Pancreas (tissue), 10 donors: ENCODE measurements at regions not wholly inside any gene's neighbourhood (a gene's known extent, or its start where the extent isn't known, plus 50 kb on each side); places are given as distances from the start of the nearest gene placed in this dataset.

Experiments used
- ATAC-seq, 4 donors: fragments of 200-7000 bp; cut with Tn5 transposase; one replicate each; pipeline versions ENCODE4 v1.8.0 to v1.9.1; 2020; ENCODE audit warnings: mild to moderate bottlenecking in 4 of 4, moderate library complexity in 4 of 4
- DNase-seq, 6 donors: peaks; one replicate each; pipeline ENCODE4 v3.0.0-alpha.2; 2020
- FAIRE-seq: peaks from 2 replicates; lab custom pipeline; 2012; peaks lifted over from hg19 to GRCh38; lab: Jason Lieb, UNC
- H3K27ac ChIP-seq, 4 donors: fragments of 200-600 bp; sonication (generic); 1 replicate in 3 of 4; 2 replicates in 1 of 4; pipeline versions ENCODE4 v1.5.0 to v1.8.0; 2020
- H3K27me3 ChIP-seq, 4 donors: fragments of 200-600 bp; one replicate each; pipeline ENCODE4 v1.8.0; 2021
- H3K36me3 ChIP-seq, 3 donors: fragments of 200-600 bp; sonication (generic) in 1 of 3; one replicate each; pipeline versions ENCODE4 v1.5.0 to v1.8.0; 2020 to 2021
- H3K4me1 ChIP-seq, 3 donors: fragments of 200-600 bp; one replicate each; pipeline ENCODE4 v1.8.0; 2021
- H3K4me3 ChIP-seq, 4 donors: fragments of 200-600 bp; sonication (generic) in 2 of 4; one replicate each; pipeline versions ENCODE4 v1.5.0 to v1.8.0; 2020 to 2021
- H3K9me3 ChIP-seq, 4 donors: fragments of 200-600 bp; one replicate each; pipeline ENCODE4 v1.8.0; 2021
- WGBS, 2 donors: extraction: QIAGEN DNeasy Blood & Tissue Kit; methylation state at CpG; one replicate each; pipeline ENCODE4 v1.1.7; 2013; 5-methylcytosine and 5-hydroxymethylcytosine counted together
- intact Hi-C, 3 donors: fragments of 100-400 bp; cut with DNase I; formaldehyde crosslinking; loops; one replicate each; pipeline versions ENCODE4 v1.11.1 to v1.14.2; 2022
- TF ChIP-seq, protein P1 (sequence below), 4 donors: fragments of 200-600 bp; sonication (generic) in 3 of 4; IDR thresholded peaks; one replicate each; pipeline versions ENCODE4 v1.5.0 to v1.8.0; 2021; ENCODE audit warnings: antibody characterized with exemption in 4 of 4
- donor health status: healthy with polysubstance abuse.
- donor health status: DM: no; HTN: no; CAD: no; lungs with moderate emphysema.
- donor health status: DM: no; HTN: no; CAD: no.
- donor health status: control.
- donor health status: control.
- donor health status: Bipolar disorder and iron deficiency.
- donor health status: DM: yes; HTN: yes; CAD: no.
- donor health status: DM: no; HTN: no; CAD: no.
- donor health status: DM: no; HTN: no; CAD: no.
- donor health status: DM: yes; HTN: yes; CAD: no.

DNA sequence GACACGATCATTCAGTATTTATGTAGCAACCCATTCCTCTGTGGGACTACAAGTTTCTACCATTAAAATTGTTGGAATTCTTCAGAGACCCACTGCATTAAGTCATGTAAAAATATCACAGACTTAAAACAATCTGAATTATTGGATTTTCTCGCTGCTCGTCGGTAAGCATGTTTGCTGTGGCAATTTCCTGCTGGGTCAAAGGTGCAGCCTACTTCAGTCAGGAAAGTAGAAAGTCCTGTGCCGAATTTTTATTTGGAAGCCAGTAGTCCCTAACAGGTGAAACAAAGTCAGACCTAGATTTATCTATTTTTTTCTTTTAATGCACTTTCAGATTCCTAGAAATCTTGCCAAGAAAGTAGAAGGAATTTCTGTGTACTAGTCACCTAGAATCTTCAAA is 110.4 kb upstream of the MYL2 start:
- H3K9me3 ChIP-seq = no peaks in the 10 kb centered on the region
- WGBS, 2 donors = 42 to 46% methylated on average over 5 of the region's 5 CpGs
- peaks cover 0 to 38% (median 6%) of the 10 kb centered on the region in 4 donors for H3K27me3 ChIP-seq
- ATAC-seq (no peak), FAIRE-seq (no peak), DNase-seq (no peak)
- intact Hi-C loops = no loop called here
- no peaks in the 10 kb centered on the region for H3K36me3 ChIP-seq
- no peak overlapping the region for H3K4me3 ChIP-seq
- H3K27ac ChIP-seq = no peak overlapping the region
- TF ChIP-seq, protein P1, sequence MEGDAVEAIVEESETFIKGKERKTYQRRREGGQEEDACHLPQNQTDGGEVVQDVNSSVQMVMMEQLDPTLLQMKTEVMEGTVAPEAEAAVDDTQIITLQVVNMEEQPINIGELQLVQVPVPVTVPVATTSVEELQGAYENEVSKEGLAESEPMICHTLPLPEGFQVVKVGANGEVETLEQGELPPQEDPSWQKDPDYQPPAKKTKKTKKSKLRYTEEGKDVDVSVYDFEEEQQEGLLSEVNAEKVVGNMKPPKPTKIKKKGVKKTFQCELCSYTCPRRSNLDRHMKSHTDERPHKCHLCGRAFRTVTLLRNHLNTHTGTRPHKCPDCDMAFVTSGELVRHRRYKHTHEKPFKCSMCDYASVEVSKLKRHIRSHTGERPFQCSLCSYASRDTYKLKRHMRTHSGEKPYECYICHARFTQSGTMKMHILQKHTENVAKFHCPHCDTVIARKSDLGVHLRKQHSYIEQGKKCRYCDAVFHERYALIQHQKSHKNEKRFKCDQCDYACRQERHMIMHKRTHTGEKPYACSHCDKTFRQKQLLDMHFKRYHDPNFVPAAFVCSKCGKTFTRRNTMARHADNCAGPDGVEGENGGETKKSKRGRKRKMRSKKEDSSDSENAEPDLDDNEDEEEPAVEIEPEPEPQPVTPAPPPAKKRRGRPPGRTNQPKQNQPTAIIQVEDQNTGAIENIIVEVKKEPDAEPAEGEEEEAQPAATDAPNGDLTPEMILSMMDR (IDR thresholded peaks at IDR 0.05) = no peak
- peaks cover 0 to 5% (median 0%) of the 10 kb centered on the region in 3 donors for H3K4me1 ChIP-seq

DNA sequence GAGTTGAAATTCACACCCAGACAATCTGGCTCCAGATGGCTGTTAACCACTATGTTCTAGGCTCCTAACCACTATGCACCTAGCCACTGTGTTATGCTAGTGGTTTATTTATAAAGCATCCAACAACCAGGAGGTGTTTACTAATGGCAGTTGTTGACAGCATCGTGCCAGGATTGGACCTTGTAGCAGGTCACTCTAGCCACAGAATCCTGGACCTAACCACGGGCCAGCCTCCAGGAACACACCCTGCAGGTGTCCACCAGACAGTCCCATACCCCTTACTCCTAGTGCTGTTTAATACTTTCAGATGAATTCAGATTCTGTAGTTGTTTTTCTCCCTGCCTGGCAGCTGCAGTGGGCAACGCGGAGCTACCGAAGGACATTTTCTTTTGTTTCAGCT is 109.4 kb upstream of the MYL2 start:
- intact Hi-C loops = loop anchor here in 1 of 3 donors (10.0 kb wide), 1 partner anchor 275 kb away; no protein-coding TSS in a partner anchor
- Histone ChIP-seq H3K9me3 (no peaks in the 10 kb centered on the region), H3K4me1 (peaks cover 0 to 5% (median 0%) of the 10 kb centered on the region in 3 donors), H3K27me3 (peaks cover 0 to 31% (median 4%) of the 10 kb centered on the region in 4 donors), H3K27ac (no peak overlapping the region), H3K4me3 (no peak overlapping the region), H3K36me3 (no peaks in the 10 kb centered on the region)
- FAIRE-seq (no peak), ATAC-seq (no peak), DNase-seq (no peak)
- TF ChIP-seq, protein P1 (IDR thresholded peaks at IDR 0.05) = no peak
- 45 to 54% methylated on average over 5 of the region's 5 CpGs for WGBS, 2 donors

DNA sequence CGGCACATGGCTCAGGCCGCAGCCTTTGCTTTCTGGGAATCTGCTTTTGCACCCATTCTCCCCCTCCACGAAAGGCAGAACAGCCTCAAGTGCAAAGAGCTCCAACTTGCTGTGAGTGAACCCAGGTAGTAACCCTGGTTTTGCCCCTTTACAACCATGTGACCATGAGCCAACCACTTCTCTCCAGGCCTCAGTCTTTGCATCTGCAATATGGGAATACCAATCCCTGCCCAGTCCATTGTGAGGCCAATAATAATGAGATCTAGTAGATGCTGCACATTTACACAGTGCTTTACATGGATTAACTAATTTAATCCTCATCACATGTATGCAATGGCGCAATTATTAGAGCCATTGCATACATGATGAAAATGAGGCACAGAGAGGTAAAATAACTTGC is 108.9 kb upstream of the MYL2 start:
- DNase-seq (no peak), ATAC-seq (no peak), FAIRE-seq (no peak)
- H3K9me3 ChIP-seq = no peaks in the 10 kb centered on the region
- peaks cover 0 to 31% (median 4%) of the 10 kb centered on the region in 4 donors for H3K27me3 ChIP-seq
- no peak overlapping the region for H3K27ac ChIP-seq
- H3K36me3 ChIP-seq = no peaks in the 10 kb centered on the region
- intact Hi-C loops = loop anchor here in 1 of 3 donors (10.0 kb wide), 1 partner anchor 275 kb away; no protein-coding TSS in a partner anchor
- H3K4me3 ChIP-seq = no peak overlapping the region
- TF ChIP-seq, protein P1 (IDR thresholded peaks at IDR 0.05) = no peak
- peaks cover 0 to 5% (median 0%) of the 10 kb centered on the region in 3 donors for H3K4me1 ChIP-seq
- WGBS, 2 donors = 91 to 95% methylated on average over 4 of the region's 4 CpGs

DNA sequence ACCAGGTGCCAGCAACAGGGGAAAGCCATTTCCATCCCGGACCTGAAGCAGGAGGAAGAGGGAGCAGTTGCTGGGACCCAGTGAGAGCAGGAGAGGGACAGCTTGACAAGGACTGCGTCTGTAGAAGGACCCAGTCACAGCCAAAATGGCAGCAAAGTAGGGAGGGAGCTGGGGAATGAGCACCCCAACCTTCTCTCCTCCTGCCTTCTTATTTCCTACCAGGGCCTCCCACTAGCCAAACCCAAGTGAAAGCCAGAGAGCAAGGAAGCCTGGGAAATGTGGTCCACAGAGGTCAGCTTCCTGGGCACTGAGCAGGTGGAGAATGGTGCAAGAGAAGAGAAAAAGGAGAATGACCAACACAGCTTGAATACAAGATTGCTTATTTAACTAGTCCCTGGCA is 108.5 kb upstream of the MYL2 start:
- H3K9me3 ChIP-seq = no peaks in the 10 kb centered on the region
- peaks cover 0 to 5% (median 0%) of the 10 kb centered on the region in 3 donors for H3K4me1 ChIP-seq
- peaks cover 0 to 31% (median 4%) of the 10 kb centered on the region in 4 donors for H3K27me3 ChIP-seq
- WGBS, 2 donors = 65 to 69% methylated on average over 2 of the region's 2 CpGs
- no peak for DNase-seq
- H3K36me3 ChIP-seq = no peaks in the 10 kb centered on the region
- TF ChIP-seq, protein P1 (IDR thresholded peaks at IDR 0.05) = no peak
- intact Hi-C loops = loop anchor here in 1 of 3 donors (10.0 kb wide), 1 partner anchor 276 kb away; no protein-coding TSS in a partner anchor
- no peak overlapping the region for H3K4me3 ChIP-seq
- no peak for FAIRE-seq
- H3K27ac ChIP-seq = no peak overlapping the region
- no peak for ATAC-seq

DNA sequence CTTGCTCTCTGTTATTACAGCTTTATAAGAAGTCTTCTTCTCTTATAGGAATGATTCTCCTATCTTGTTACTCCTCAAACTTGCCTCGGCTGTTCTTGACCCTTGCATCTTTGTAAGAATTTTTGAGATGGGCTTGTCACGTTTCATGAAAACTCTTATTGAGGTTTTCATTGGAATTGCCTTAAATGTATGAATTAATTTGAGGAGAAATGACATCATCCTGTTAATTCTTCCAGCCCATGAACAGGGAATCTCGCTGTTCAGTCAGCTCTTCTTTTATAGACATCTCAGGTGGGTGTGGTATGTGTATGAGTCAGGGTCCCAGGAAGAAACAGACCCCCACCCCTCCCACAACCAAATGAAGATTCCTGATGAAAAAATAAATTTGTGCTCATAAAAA is 107.1 kb upstream of the MYL2 start:
- no peak for ATAC-seq
- H3K4me1 ChIP-seq = no peaks in the 10 kb centered on the region
- TF ChIP-seq, protein P1 (IDR thresholded peaks at IDR 0.05) = no peak
- H3K36me3 ChIP-seq = no peaks in the 10 kb centered on the region
- peaks cover 0 to 19% (median 0%) of the 10 kb centered on the region in 4 donors for H3K27me3 ChIP-seq
- no peak for FAIRE-seq
- H3K9me3 ChIP-seq = no peaks in the 10 kb centered on the region
- 61 to 71% methylated on average over 3 of the region's 3 CpGs for WGBS, 2 donors
- no peak overlapping the region for H3K4me3 ChIP-seq
- intact Hi-C loops = loop anchor here in 1 of 3 donors (10.0 kb wide), 1 partner anchor 277 kb away; no protein-coding TSS in a partner anchor
- no peak for DNase-seq
- no peak overlapping the region for H3K27ac ChIP-seq
